ENCODE measurements at regions not wholly inside any gene's neighbourhood (a gene's known extent, or its start where the extent isn't known, plus 50 kb on each side); places are given as distances from the start of the nearest gene placed in this dataset.

GRCh38 chrX:87370865-87371264 is 146.7 kb upstream of the KLHL4 start:
- H3K27me3 ChIP-seq (ENCODE audit: control insufficient read depth, insufficient read depth, low read length), result no peaks in the 10 kb centered on the region
- H3K23ac ChIP-seq (ENCODE audit: low read depth, low read length), result no peak overlapping the region
- H3K18ac ChIP-seq (ENCODE audit: low read depth, low read length), result no peak overlapping the region
- no peaks in the 10 kb centered on the region for H3K9me1 ChIP-seq (ENCODE audit: insufficient read depth, low read length)
- no peak overlapping the region for H4K8ac ChIP-seq (ENCODE audit: low read depth in 2 of 2, low read length in 2 of 2)
- H3K9me3 ChIP-seq (ENCODE audit: control insufficient read depth, insufficient read depth, low read length), result no peaks in the 10 kb centered on the region
- H4K5ac ChIP-seq (ENCODE audit: low read depth, low read length), result no peak overlapping the region
- H3K4me1 ChIP-seq (ENCODE audit: control insufficient read depth, insufficient read depth, low read length), result no peaks in the 10 kb centered on the region
- H3K4me2 ChIP-seq (ENCODE audit: low read depth, low read length), result no peak overlapping the region
- H3K4ac ChIP-seq (ENCODE audit: low read depth, low read length), result no peak overlapping the region
- no peak overlapping the region for H2AK9ac ChIP-seq (replicated peaks; ENCODE audit: low read depth, low read length, poor library complexity)
- TF ChIP-seq BHLHE40 (IDR thresholded peaks at IDR 0.05; ENCODE audit: low read depth, low read length), result no peak
- no peak for TF ChIP-seq FOS (IDR thresholded peaks at IDR 0.05; ENCODE audit: low read depth, low read length)
- no peak for TF ChIP-seq CEBPB (IDR thresholded peaks at IDR 0.05; ENCODE audit: low read depth, low read length)
- no peak for TF ChIP-seq MXI1 (IDR thresholded peaks at IDR 0.05; ENCODE audit: borderline replicate concordance, low read depth, low read length)
- TF ChIP-seq, protein P1, sequence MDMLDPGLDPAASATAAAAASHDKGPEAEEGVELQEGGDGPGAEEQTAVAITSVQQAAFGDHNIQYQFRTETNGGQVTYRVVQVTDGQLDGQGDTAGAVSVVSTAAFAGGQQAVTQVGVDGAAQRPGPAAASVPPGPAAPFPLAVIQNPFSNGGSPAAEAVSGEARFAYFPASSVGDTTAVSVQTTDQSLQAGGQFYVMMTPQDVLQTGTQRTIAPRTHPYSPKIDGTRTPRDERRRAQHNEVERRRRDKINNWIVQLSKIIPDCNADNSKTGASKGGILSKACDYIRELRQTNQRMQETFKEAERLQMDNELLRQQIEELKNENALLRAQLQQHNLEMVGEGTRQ (IDR thresholded peaks at IDR 0.05; ENCODE audit: low read depth, low read length), result no peak
- no peak for TF ChIP-seq CHD1 (IDR thresholded peaks at IDR 0.05; ENCODE audit: low read depth, low read length)
- no peak for TF ChIP-seq MAFK (IDR thresholded peaks at IDR 0.05; ENCODE audit: low read depth, low read length)
- no peak for TF ChIP-seq ELK1 (IDR thresholded peaks at IDR 0.05; ENCODE audit: borderline replicate concordance, low read depth, low read length)
- no peak for TF ChIP-seq RAD21 (IDR thresholded peaks at IDR 0.05; ENCODE audit: low read length)
- no peak for TF ChIP-seq CTCF (conservative IDR thresholded peaks at IDR 0.05; ENCODE audit: low read depth, low read length)
- TF ChIP-seq RFX5 (IDR thresholded peaks at IDR 0.05; ENCODE audit: low read depth, low read length), result no peak
- TF ChIP-seq SMC3 (IDR thresholded peaks at IDR 0.05; ENCODE audit: low read depth, low read length), result no peak
- TF ChIP-seq MAZ (IDR thresholded peaks at IDR 0.05; ENCODE audit: borderline replicate concordance, low read depth, low read length), result no peak
- no peak for TF ChIP-seq NFE2L2 (IDR thresholded peaks at IDR 0.05; ENCODE audit: low read depth, low read length)
- no peak for TF ChIP-seq POLR2A (IDR thresholded peaks at IDR 0.05; ENCODE audit: low read depth, low read length)
- TF ChIP-seq RCOR1 (IDR thresholded peaks at IDR 0.05; ENCODE audit: insufficient replicate concordance, low read length), result no peak
- ChIA-PET POLR2A (ENCODE audit: unreplicated experiment) (no interaction called here), CTCF (no interaction called here)
- in situ Hi-C loops (cut with MboI; ENCODE audit: low sequenced_read_pairs) (no loop called here), dilution Hi-C loops (cut with HindIII; ENCODE audit: low sequenced_read_pairs, unreplicated experiment) (no loop called here), intact Hi-C loops (cut with micrococcal nuclease) (loop anchor here (1.0 kb wide), 1 partner anchor 18 kb away; no protein-coding TSS in a partner anchor)
- DNase-seq (no peak), ATAC-seq (ENCODE audit: low read depth) (no peak)
- H3K9ac ChIP-seq (ENCODE audit: low read depth, low read length), result no peak overlapping the region
- no peak overlapping the region for H4K91ac ChIP-seq (ENCODE audit: insufficient read depth, low read depth, low read length)
- H2AK5ac ChIP-seq (ENCODE audit: low read depth, low read length), result no peak overlapping the region
- H3K14ac ChIP-seq (replicated peaks; ENCODE audit: low read depth, low read length), result no peak overlapping the region
- no peak overlapping the region for H2BK15ac ChIP-seq (ENCODE audit: low read depth, low read length)
- no peak overlapping the region for H2BK5ac ChIP-seq (ENCODE audit: low read depth, low read length, poor library complexity, severe bottlenecking)
- no peak overlapping the region for H2BK20ac ChIP-seq (ENCODE audit: low read depth, low read length)
- no peaks in the 10 kb centered on the region for H4K20me1 ChIP-seq (ENCODE audit: insufficient read depth, low read length)
- WGBS, 2 experiments (ENCODE audit: extremely low coverage in 2 of 2, insufficient read length in 1 of 2), result 82% methylated on average over 2 of the region's 2 CpGs; no CpG with 5 or more reads in 1 of the 2 experiments
- H2BK120ac ChIP-seq (ENCODE audit: low read depth, low read length), result no peak overlapping the region
- no TSS peak for BruUV-seq (replicated peaks)
- H3K36me3 ChIP-seq (ENCODE audit: control insufficient read depth, insufficient read depth, low read length), result no peaks in the 10 kb centered on the region
- H3K4me3 ChIP-seq (ENCODE audit: insufficient read depth, low read depth, low read length), result no peak overlapping the region
- no peak overlapping the region for H3K27ac ChIP-seq (ENCODE audit: insufficient read depth, low read length)
- H2AFZ ChIP-seq (replicated peaks; ENCODE audit: low read length, poor library complexity), result no peak overlapping the region
- H3K56ac ChIP-seq (ENCODE audit: extremely low read depth, insufficient read depth, low read length), result no peak overlapping the region
- no peaks in the 10 kb centered on the region for H3K79me1 ChIP-seq (ENCODE audit: low read depth in 1 of 2, low read length in 2 of 2)

All from IMR-90 (cell line).